Motor neuron (in vitro differentiated cells): ENCODE measurements at regions not wholly inside any gene's neighbourhood (a gene's known extent, or its start where the extent isn't known, plus 50 kb on each side); places are given as distances from the start of the nearest gene placed in this dataset.

Experiments
- ATAC-seq, 8 experiments: fragments of 200-7000 bp; cut with Tn5 transposase; replicated peaks in 6 of 8; 2 replicates each; pipeline ENCODE4 v1.8.0; 2021; ENCODE audit warnings: mild to moderate bottlenecking in 8 of 8, moderate library complexity in 8 of 8
- H3K27ac ChIP-seq, 2 donors: fragments of 250-450 bp; sonication (Bioruptor Pico); 2 replicates each; pipeline ENCODE4 v1.9.0; 2021; ENCODE audit warnings: antibody characterized with exemption in 2 of 2, mild to moderate bottlenecking in 2 of 2, moderate library complexity in 1 of 2
- H3K4me1 ChIP-seq, 2 donors: fragments of 250-450 bp; sonication (Bioruptor Pico); replicated peaks in 1 of 2; 2 replicates each; pipeline ENCODE4 v1.6.1; 2021; ENCODE audit warnings: antibody characterized with exemption in 2 of 2, mild to moderate bottlenecking in 2 of 2, moderate library complexity in 1 of 2
- H3K4me3 ChIP-seq, 5 donors: fragments of 250-450 bp; sonication (Bioruptor Pico); 2 replicates each; pipeline ENCODE4 v1.9.0; 2021; ENCODE audit warnings: antibody characterized with exemption in 5 of 5, mild to moderate bottlenecking in 5 of 5, moderate library complexity in 4 of 5
- WGBS, 10 experiments: fragments of 450-650 bp; shearing (Covaris generic); methylation state at CpG; one replicate each; pipeline ENCODE4 v1.0.0; 2022; 5-methylcytosine and 5-hydroxymethylcytosine counted together
- in situ Hi-C, 9 experiments: fragments of 400-800 bp; cut with MboI; loops; one replicate each; pipeline ENCODE4 v1.15.0; 2021; ENCODE audit warnings: low sequenced_read_pairs in 9 of 9, low pct_unique_long_range_greater_than_20kb in 2 of 9; ENCODE audit not compliant: unreplicated experiment in 9 of 9

DNA sequence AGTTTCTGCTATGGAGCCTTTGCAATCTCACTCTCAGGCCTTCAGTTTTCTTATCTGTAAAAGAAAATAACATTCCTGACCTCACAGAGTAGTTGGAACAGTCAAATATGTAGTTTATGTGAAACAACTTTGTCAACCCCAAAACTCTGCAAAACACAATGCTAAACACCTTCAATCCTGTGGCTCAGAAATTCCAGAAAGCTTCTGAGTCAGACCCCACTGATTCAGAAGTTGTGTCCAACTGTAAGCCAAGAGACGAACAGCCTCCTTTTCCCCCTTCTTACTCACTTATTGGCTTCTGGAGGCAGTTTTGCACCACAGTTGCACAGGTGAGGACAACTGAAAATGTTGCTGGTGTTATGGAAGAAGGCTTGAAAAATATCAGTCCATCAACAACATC is 52.9 kb downstream of the TMSB4Y start:
- WGBS, 10 experiments: no CpG with 5 or more reads among the region's 1 CpG
- no peak overlapping the region for H3K27ac ChIP-seq
- in situ Hi-C loops: no loop called here
- no peak for ATAC-seq
- peaks cover 0 to 2% of the 10 kb centered on the region in 2 donors for H3K4me1 ChIP-seq
- H3K4me3 ChIP-seq: no peak overlapping the region

DNA sequence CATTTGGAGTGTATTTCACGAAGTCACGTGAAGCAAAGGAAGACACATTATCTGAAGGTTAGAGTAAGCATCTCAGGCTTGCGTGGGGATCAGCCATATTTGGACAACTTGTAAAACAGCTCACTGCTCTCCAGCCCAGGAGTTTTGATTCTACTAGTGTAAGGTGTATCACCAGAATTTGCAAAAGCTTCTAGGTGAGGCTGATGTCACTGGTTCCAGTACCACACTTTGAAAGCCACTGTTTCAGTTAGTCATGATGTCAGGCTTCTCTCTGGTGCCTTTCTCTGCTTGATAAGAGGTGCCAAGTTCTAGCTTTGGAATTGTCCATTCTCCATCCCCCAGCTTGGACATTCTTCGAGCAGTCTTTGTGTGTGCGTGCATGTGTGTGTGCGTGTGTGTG is 62.3 kb downstream of the TMSB4Y start:
- in situ Hi-C loops: no loop called here
- no peaks in the 10 kb centered on the region for H3K4me1 ChIP-seq
- ATAC-seq: no peak
- H3K4me3 ChIP-seq: no peak overlapping the region
- 17% methylated on average over 1 of the region's 6 CpGs; no CpG with 5 or more reads in 9 of the 10 experiments for WGBS, 10 experiments
- no peak overlapping the region for H3K27ac ChIP-seq

DNA sequence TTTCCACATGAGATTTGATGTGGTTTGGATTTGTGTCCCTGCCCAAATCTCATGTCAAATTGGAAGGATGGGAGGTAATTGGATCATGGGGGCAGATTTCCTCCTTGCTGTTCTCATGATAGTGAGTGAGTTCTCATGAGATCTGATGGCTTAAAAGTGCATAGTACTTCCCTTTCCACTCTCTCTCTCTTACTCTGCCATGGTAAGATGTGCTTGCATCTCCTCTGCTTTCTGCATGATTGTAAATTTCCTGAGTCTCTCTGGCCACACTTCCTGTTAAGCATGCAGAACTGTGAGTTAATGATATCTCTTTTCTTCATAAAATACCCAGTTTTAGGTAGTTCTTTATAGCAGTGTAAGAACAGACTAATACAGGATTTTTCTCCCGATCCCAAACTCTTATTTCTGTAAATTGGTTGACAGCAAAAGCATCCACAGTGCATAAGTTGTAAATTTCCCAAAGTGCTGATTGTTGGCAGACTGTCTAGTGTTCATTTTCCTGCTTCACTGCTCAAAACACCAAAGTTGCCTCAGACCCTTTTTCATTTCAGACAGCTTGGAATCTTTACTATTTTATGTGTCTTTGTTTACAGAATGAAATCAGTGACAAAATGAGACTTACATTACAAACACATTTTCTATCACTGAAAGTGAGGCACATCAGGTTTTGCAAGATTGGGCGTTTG is 86.6 kb downstream of the TMSB4Y start:
- WGBS, 10 experiments: 86% methylated on average over 1 of the region's 2 CpGs; no CpG with 5 or more reads in 9 of the 10 experiments
- H3K4me3 ChIP-seq: no peak overlapping the region
- peak in 3 of 8 experiments; percentile 20 to 78 (median 43) for ATAC-seq
- no peak overlapping the region for H3K27ac ChIP-seq
- no peaks in the 10 kb centered on the region for H3K4me1 ChIP-seq
- in situ Hi-C loops: no loop called here

DNA sequence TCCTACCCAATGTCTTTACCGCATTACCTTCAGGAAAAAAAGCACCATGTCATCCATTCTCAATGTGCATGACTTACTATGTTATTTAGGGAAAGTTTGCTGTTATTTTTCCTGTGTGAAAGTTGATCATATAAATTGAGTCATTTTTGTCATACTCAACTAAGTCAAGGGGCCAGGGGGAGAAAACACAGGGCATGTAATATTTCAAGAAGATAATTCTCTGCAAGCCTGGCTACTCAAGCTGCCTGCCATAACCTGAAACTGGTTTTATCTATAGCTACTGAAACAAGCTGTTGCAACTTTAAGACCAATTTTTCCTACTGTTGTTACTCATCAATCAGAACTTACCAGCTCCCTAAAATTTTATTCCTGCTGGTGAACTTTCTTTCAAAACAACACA is 91.4 kb downstream of the TMSB4Y start:
- Histone ChIP-seq H3K4me3 (no peak overlapping the region), H3K27ac (no peak overlapping the region), H3K4me1 (no peaks in the 10 kb centered on the region)
- ATAC-seq: no peak
- no CpG with 5 or more reads among the region's 1 CpG for WGBS, 10 experiments
- in situ Hi-C loops: no loop called here

DNA sequence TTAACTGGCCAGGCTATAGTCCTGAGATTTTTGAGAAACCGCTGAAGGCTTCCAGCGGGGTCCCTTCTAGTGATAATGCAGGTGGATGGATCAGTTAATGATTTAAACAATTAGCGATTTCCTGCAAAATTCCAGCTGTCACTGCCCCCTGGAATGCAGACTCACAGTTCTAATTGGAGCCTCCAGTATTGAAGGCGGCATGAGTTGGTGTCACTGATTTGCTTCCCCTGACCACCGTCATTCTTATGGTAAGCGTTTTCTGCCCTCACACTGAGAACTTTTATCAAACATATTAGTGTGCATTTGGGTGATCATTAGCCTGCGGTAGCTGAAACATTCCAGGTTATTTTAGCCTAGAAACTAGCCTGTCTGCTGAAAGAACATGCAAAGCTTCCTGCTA is 99.1 kb downstream of the TMSB4Y start:
- H3K4me1 ChIP-seq: peaks cover 0 to 2% of the 10 kb centered on the region in 2 donors
- in situ Hi-C loops: no loop called here
- peak in 4 of 8 experiments; percentile 29 to 56 (median 44) for ATAC-seq

DNA sequence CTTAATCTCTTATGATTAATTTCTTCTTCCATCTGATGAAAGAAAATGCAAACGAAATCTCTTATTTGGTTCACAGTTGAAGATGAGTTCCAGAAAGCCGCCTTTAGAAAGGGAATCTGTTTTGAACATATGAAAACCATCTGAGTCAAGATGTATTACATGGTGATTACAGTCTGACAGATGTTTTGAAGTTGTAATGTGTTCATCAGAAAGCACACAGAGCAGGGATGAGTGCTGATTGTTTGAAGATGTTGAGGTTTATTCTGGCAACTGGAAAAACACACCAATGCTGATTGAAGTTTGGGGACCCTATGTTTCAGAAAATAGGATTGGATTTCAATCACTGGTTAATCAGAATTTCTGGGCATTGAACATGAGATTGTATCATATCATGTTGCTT is 99.7 kb downstream of the TMSB4Y start:
- H3K4me1 ChIP-seq: peaks cover 0 to 2% of the 10 kb centered on the region in 2 donors
- no peak for ATAC-seq
- in situ Hi-C loops: no loop called here
- no peak overlapping the region for H3K27ac ChIP-seq
- 0 to 50% (median 0%) methylated on average over 1 to 2 of the region's 2 CpGs; no CpG with 5 or more reads in 5 of the 10 experiments for WGBS, 10 experiments
- H3K4me3 ChIP-seq: no peak overlapping the region

More for the DNA sequence above, 99.1 kb downstream of the TMSB4Y start:
- no peak overlapping the region for H3K4me3 ChIP-seq
- no peak overlapping the region for H3K27ac ChIP-seq
- 4 to 95% (median 24%) methylated on average over 2 to 4 of the region's 7 CpGs; no CpG with 5 or more reads in 5 of the 10 experiments for WGBS, 10 experiments

DNA sequence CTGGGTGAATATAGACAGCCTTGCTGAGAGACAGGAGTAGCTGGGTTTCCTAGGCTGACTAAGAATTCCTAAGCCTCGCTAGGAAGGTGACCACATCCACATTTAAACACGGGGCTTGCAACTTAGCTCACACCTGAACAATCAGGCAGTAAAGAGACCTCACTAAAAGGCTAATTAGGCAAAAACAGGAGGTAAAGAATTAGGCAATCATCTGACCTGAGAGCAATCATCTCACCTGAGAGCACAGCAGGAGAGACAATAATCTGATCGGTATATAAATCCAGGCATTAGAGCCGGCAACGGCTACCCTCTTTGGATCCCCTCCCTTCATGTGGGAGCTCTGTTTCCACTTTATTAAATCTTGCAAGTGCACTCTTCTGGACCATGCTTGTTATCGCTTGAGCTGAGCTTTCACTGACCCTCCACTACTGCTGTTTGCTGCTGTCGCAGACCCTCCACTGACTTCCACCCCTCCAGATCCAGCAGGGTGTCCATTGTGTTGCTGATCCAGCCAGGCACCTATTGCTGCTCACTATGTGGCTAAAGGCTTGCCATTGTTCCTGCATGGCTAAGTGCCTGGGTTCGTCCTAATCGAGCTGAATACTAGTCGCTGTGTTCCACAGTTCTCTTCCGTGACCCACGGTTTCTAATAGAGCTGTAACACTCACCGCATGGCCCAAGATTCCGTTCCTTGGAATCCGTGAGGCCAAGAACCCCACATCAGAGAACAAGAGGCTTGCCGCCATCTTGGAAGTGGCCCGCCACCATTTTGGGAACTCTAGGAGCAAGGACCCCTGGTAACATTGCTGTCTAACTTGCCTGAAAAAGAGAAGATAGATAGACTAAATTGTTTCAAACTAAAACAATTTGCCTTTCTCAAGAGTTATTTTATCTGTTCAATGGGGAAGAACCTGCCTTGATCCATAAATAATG is 100.7 kb downstream of the TMSB4Y start:
- no peak for ATAC-seq
- no peak overlapping the region for H3K4me3 ChIP-seq
- WGBS, 10 experiments: 38 to 39% methylated on average over 3 to 6 of the region's 17 CpGs; no CpG with 5 or more reads in 8 of the 10 experiments
- in situ Hi-C loops: no loop called here
- H3K4me1 ChIP-seq: peaks cover 0 to 2% of the 10 kb centered on the region in 2 donors
- H3K27ac ChIP-seq: no peak overlapping the region

DNA sequence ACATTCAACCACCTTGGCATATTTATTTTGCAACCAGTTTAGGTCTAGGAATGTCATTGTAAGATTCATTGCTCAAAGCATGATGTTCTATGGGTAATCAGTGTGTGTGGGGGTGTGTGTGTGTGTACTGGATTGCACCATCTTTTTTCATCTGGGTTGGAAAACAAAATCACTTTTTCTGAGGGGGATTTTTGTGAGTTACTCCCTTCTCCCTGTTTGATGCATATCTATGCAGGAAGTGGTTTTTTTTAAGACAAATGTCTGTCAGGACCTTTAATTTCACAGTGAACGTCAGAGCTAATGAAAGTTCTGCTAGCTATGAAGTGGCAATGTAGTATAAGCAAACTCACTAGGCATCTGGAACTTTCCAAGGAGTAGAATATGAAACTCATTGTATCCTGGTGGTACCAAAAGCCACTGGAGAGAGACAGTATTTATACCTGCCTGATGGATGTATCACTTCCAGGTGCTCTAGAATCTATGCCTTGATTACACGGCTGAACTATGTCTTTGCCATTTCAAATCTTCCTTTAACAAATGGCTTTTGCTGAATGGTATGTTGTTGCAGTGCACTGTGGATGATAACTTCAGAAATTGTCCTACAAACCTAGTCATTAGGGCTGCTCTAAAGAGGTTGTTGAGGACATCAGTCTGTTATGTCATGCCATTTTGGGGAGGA is 101.5 kb downstream of the TMSB4Y start:
- no CpG with 5 or more reads among the region's 2 CpGs for WGBS, 10 experiments
- Histone ChIP-seq H3K27ac (no peak overlapping the region), H3K4me1 (peaks cover 0 to 2% of the 10 kb centered on the region in 2 donors), H3K4me3 (no peak overlapping the region)
- ATAC-seq: no peak
- in situ Hi-C loops: no loop called here

DNA sequence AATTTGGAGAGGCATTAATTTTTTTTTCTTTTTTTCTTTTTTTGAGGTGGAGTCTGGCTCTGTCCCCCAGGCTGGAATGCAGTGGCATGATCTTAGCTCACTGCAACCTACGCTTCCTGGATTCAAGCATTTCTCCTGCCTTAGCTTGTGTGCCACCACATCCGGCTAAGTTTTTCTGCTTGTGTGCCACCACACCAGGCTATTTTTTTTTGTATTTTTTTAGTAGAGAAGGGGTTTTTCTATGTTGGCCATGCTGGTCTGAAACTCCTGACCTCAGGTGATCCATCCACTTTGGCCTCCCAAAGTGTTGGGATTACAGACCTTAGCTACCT is 102.0 kb downstream of the TMSB4Y start:
- WGBS, 10 experiments: 100% methylated on average over 2 of the region's 2 CpGs; no CpG with 5 or more reads in 8 of the 10 experiments
- Histone ChIP-seq H3K27ac (no peak overlapping the region), H3K4me3 (no peak overlapping the region), H3K4me1 (peaks cover 0 to 2% of the 10 kb centered on the region in 2 donors)
- in situ Hi-C loops: no loop called here
- no peak for ATAC-seq

DNA sequence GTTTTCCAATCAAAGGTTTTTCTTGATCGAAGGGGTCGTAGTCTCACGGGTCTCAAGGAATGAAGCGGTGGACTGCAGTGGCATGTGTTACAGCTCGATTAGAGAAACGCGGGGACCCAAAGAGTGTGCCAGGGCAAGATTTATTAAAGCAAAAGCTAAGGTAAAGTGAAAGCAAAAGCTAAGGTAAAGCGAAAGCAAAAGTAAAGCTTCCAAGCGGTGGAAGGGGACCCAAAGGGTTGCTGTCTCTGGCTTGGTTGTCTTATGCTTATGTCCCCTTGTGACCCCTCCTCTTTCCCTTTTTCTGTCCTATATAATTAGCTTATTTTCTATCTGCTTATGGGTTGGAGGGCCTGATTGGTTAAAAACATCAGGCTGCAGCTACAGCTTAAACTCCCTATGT is 126.4 kb downstream of the TMSB4Y start:
- Histone ChIP-seq H3K4me1 (no peaks in the 10 kb centered on the region), H3K27ac (no peak overlapping the region), H3K4me3 (no peak overlapping the region)
- ATAC-seq: no peak
- in situ Hi-C loops: no loop called here
- 100% methylated on average over 1 of the region's 9 CpGs; no CpG with 5 or more reads in 7 of the 10 experiments for WGBS, 10 experiments

DNA sequence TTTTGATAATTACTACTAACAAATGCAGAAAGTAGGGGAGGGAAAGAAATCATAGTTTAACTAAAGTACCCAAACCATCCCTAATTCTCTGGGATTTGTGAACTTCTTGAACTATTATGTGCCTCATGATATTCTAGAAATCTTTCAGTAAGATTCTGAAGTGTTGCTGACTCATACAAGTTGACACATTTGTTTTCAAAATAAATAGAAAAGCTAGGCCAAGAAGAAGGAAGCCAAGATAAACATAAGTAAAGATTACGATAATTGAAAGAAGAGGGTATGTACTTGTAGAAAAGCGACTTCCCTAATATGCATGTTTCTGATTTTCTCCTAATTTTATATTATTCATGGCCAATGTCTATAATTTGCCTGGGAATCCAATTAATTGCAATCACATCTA is 140.7 kb downstream of the TMSB4Y start:
- no peaks in the 10 kb centered on the region for H3K4me1 ChIP-seq
- no peak overlapping the region for H3K4me3 ChIP-seq
- ATAC-seq: no peak
- WGBS, 10 experiments: 27 to 100% (median 94%) methylated on average over 1 to 2 of the region's 2 CpGs; no CpG with 5 or more reads in 4 of the 10 experiments
- in situ Hi-C loops: no loop called here
- H3K27ac ChIP-seq: no peak overlapping the region

DNA sequence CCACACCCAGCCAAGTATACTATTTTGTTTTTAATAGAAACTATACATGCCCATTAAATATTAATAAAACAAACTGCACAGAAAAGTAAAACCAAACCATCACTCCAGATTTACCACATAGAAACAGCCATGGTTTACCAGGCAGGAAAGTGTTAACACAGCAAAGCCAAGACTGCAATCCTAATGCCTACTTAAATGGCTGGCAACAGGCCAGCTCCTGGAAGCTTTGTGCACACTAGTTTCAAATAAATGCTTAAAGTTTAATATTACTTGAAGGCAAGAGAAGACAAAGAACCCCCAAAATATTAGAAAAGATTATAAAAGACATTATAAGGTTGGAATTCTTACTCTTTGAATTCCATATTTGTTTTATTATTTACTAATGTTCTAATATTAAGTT is 141.0 kb downstream of the VCY start:
- Histone ChIP-seq H3K27ac (no peak overlapping the region), H3K4me3 (no peak overlapping the region), H3K4me1 (no peaks in the 10 kb centered on the region)
- no peak for ATAC-seq
- in situ Hi-C loops: no loop called here

DNA sequence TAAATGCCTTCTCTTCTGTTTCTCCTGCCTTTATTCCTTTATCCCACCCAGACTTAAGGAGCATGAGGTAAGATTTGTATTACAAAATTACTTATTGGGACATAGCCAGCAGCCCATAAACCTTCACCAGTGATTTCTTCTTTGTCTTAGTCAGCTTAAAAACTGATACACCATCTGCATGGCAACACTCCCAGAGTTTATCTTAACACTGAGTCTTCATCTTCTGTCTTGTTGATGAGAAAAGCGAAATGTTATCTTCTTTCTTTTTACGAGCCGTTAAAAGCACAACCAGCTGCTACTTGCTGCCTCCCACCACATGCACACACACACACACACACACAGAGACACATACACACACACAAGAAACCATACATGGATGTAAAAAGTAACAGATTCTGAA is 116.7 kb downstream of the VCY start:
- WGBS, 10 experiments: 83% methylated on average over 1 of the region's 3 CpGs; no CpG with 5 or more reads in 9 of the 10 experiments
- no peak for ATAC-seq
- Histone ChIP-seq H3K27ac (no peak overlapping the region), H3K4me1 (no peaks in the 10 kb centered on the region), H3K4me3 (no peak overlapping the region)
- in situ Hi-C loops: no loop called here
